ENCODE measurements at regions not wholly inside any gene's neighbourhood (a gene's known extent, or its start where the extent isn't known, plus 50 kb on each side); places are given as distances from the start of the nearest gene placed in this dataset.

GRCh38 chr15:91508633-91509032, 344.9 kb upstream of the SLCO3A1 start:
- no peak for DNase-seq (ENCODE audit: low spot score)
- no peaks in the 10 kb centered on the region for H3K36me3 Mint-ChIP-seq (ENCODE audit: low read depth, unreplicated experiment)
- H3K9me3 Mint-ChIP-seq (ENCODE audit: unreplicated experiment) = no peaks in the 10 kb centered on the region
- no peak overlapping the region for H3K4me3 Mint-ChIP-seq (ENCODE audit: unreplicated experiment)
- peaks cover 1% of the 10 kb centered on the region for H3K27me3 Mint-ChIP-seq (ENCODE audit: unreplicated experiment)
- H3K27ac Mint-ChIP-seq (ENCODE audit: unreplicated experiment) = no peak overlapping the region
- H3K4me1 Mint-ChIP-seq (ENCODE audit: unreplicated experiment) = no peaks in the 10 kb centered on the region
- no peak for TF ChIP-seq CTCF (IDR thresholded peaks at IDR 0.05; ENCODE audit: unreplicated experiment)

GRCh38 chr15:91514147-91514546, 339.4 kb upstream of the SLCO3A1 start:
- H3K9me3 Mint-ChIP-seq (ENCODE audit: unreplicated experiment) = no peaks in the 10 kb centered on the region
- DNase-seq (ENCODE audit: low spot score) = no peak
- no peaks in the 10 kb centered on the region for H3K27me3 Mint-ChIP-seq (ENCODE audit: unreplicated experiment)
- no peaks in the 10 kb centered on the region for H3K36me3 Mint-ChIP-seq (ENCODE audit: low read depth, unreplicated experiment)
- no peak for TF ChIP-seq CTCF (IDR thresholded peaks at IDR 0.05; ENCODE audit: unreplicated experiment)
- H3K4me1 Mint-ChIP-seq (ENCODE audit: unreplicated experiment) = no peaks in the 10 kb centered on the region
- H3K27ac Mint-ChIP-seq (ENCODE audit: unreplicated experiment) = no peak overlapping the region
- no peak overlapping the region for H3K4me3 Mint-ChIP-seq (ENCODE audit: unreplicated experiment)

- no peaks in the 10 kb centered on the region for H3K27me3 Mint-ChIP-seq (ENCODE audit: unreplicated experiment)
- no peak for DNase-seq (ENCODE audit: low spot score)
- no peak for TF ChIP-seq CTCF (IDR thresholded peaks at IDR 0.05; ENCODE audit: unreplicated experiment)
- no peaks in the 10 kb centered on the region for H3K4me1 Mint-ChIP-seq (ENCODE audit: unreplicated experiment)
- no peaks in the 10 kb centered on the region for H3K36me3 Mint-ChIP-seq (ENCODE audit: low read depth, unreplicated experiment)
- H3K9me3 Mint-ChIP-seq (ENCODE audit: unreplicated experiment) = no peaks in the 10 kb centered on the region
- no peak overlapping the region for H3K27ac Mint-ChIP-seq (ENCODE audit: unreplicated experiment)
- H3K4me3 Mint-ChIP-seq (ENCODE audit: unreplicated experiment) = no peak overlapping the region
These were observed 338.2 kb upstream of the SLCO3A1 start for GRCh38 chr15:91515188-91515754.

- Mint-ChIP-seq H3K36me3 (ENCODE audit: low read depth, unreplicated experiment) (no peaks in the 10 kb centered on the region), H3K4me1 (ENCODE audit: unreplicated experiment) (no peaks in the 10 kb centered on the region), H3K4me3 (ENCODE audit: unreplicated experiment) (no peak overlapping the region), H3K27me3 (ENCODE audit: unreplicated experiment) (no peaks in the 10 kb centered on the region), H3K9me3 (ENCODE audit: unreplicated experiment) (peaks cover 8% of the 10 kb centered on the region), H3K27ac (ENCODE audit: unreplicated experiment) (no peak overlapping the region)
- TF ChIP-seq CTCF (IDR thresholded peaks at IDR 0.05; ENCODE audit: unreplicated experiment) = no peak
- DNase-seq (ENCODE audit: low spot score) = no peak
These were observed 336.6 kb upstream of the SLCO3A1 start for GRCh38 chr15:91516866-91517265.

GRCh38 chr15:91517491-91518200, 335.9 kb upstream of the SLCO3A1 start:
- no peaks in the 10 kb centered on the region for H3K36me3 Mint-ChIP-seq (ENCODE audit: low read depth, unreplicated experiment)
- H3K27me3 Mint-ChIP-seq (ENCODE audit: unreplicated experiment) = no peaks in the 10 kb centered on the region
- DNase-seq (ENCODE audit: low spot score) = no peak
- no peak for TF ChIP-seq CTCF (IDR thresholded peaks at IDR 0.05; ENCODE audit: unreplicated experiment)
- peaks cover 8% of the 10 kb centered on the region for H3K9me3 Mint-ChIP-seq (ENCODE audit: unreplicated experiment)
- no peak overlapping the region for H3K4me3 Mint-ChIP-seq (ENCODE audit: unreplicated experiment)
- no peaks in the 10 kb centered on the region for H3K4me1 Mint-ChIP-seq (ENCODE audit: unreplicated experiment)
- no peak overlapping the region for H3K27ac Mint-ChIP-seq (ENCODE audit: unreplicated experiment)
